ENCODE measurements at regions not wholly inside any gene's neighbourhood (a gene's known extent, or its start where the extent isn't known, plus 50 kb on each side); places are given as distances from the start of the nearest gene placed in this dataset.

- no peaks in the 10 kb centered on the region for H3K27me3 ChIP-seq
Observed at GRCh38 chr1:157279138-157279801, 141.1 kb upstream of the ETV3 start.

GRCh38 chr1:157278383-157279137 is 140.4 kb upstream of the ETV3 start:
- Histone ChIP-seq H3K27ac (no peak overlapping the region), H3K4me1 (no peaks in the 10 kb centered on the region), H3K9me3 (no peaks in the 10 kb centered on the region), H3K36me3 (no peaks in the 10 kb centered on the region), H3K27me3 (no peaks in the 10 kb centered on the region), H3K4me3 (no peak overlapping the region)
- TF ChIP-seq CTCF (IDR thresholded peaks at IDR 0.05 in 4 of 5, conservative IDR thresholded peaks at IDR 0.05 in 1 of 5), result no peak
- no peak for TF ChIP-seq POLR2A (IDR thresholded peaks at IDR 0.05)
- intact Hi-C loops (cut with DNase I; ENCODE audit: low total_unique reads) (no loop called here), in situ Hi-C loops (cut with MboI; ENCODE audit: low sequenced_read_pairs in 4 of 4) (no loop called here)
- no peak for DNase-seq
- no peak for ATAC-seq

More at GRCh38 chr1:157279138-157279801, 141.1 kb upstream of the ETV3 start:
- no peak for TF ChIP-seq POLR2A (IDR thresholded peaks at IDR 0.05)
- TF ChIP-seq CTCF (IDR thresholded peaks at IDR 0.05 in 4 of 5, conservative IDR thresholded peaks at IDR 0.05 in 1 of 5), result no peak
- no peak overlapping the region for H3K4me3 ChIP-seq
- H3K27ac ChIP-seq, result no peak overlapping the region
- no peaks in the 10 kb centered on the region for H3K4me1 ChIP-seq
- H3K9me3 ChIP-seq, result no peaks in the 10 kb centered on the region
- no peaks in the 10 kb centered on the region for H3K36me3 ChIP-seq
- intact Hi-C loops (cut with DNase I; ENCODE audit: low total_unique reads), result no loop called here
- DNase-seq (no peak), ATAC-seq (no peak)
- in situ Hi-C loops (cut with MboI; ENCODE audit: low sequenced_read_pairs in 4 of 4), result no loop called here

- in situ Hi-C loops (cut with MboI; ENCODE audit: low sequenced_read_pairs in 4 of 4), result no loop called here
- H3K9me3 ChIP-seq, result no peaks in the 10 kb centered on the region
- no peak for TF ChIP-seq POLR2A (IDR thresholded peaks at IDR 0.05)
- no peak for TF ChIP-seq CTCF (IDR thresholded peaks at IDR 0.05 in 4 of 5, conservative IDR thresholded peaks at IDR 0.05 in 1 of 5)
- H3K4me3 ChIP-seq, result no peak overlapping the region
- no peaks in the 10 kb centered on the region for H3K4me1 ChIP-seq
- H3K27me3 ChIP-seq, result no peaks in the 10 kb centered on the region
- no peak for ATAC-seq
- DNase-seq, result no peak
- no peak overlapping the region for H3K27ac ChIP-seq
- no peaks in the 10 kb centered on the region for H3K36me3 ChIP-seq
- intact Hi-C loops (cut with DNase I; ENCODE audit: low total_unique reads), result no loop called here
Observed at GRCh38 chr1:157277913-157278312, 139.7 kb upstream of the ETV3 start.

- Histone ChIP-seq H3K27me3 (no peaks in the 10 kb centered on the region), H3K4me3 (no peak overlapping the region), H3K9me3 (no peaks in the 10 kb centered on the region), H3K27ac (no peak overlapping the region), H3K36me3 (no peaks in the 10 kb centered on the region), H3K4me1 (no peaks in the 10 kb centered on the region)
- TF ChIP-seq CTCF (IDR thresholded peaks at IDR 0.05 in 4 of 5, conservative IDR thresholded peaks at IDR 0.05 in 1 of 5) (no peak), POLR2A (IDR thresholded peaks at IDR 0.05) (no peak)
- DNase-seq (no peak), ATAC-seq (no peak)
- in situ Hi-C loops (cut with MboI; ENCODE audit: low sequenced_read_pairs in 4 of 4) (no loop called here), intact Hi-C loops (cut with DNase I; ENCODE audit: low total_unique reads) (no loop called here)
Observed at GRCh38 chr1:157277281-157277680, 139.1 kb upstream of the ETV3 start.

Data from gastrocnemius medialis (tissue), 4 donors.